A549 (cell line): ENCODE measurements at regions not wholly inside any gene's neighbourhood (a gene's known extent, or its start where the extent isn't known, plus 50 kb on each side); places are given as distances from the start of the nearest gene placed in this dataset.

Experiments
- ATAC-seq, 2 experiments: fragments of 200-7000 bp in 1 of 2; fragments of >200 bp in 1 of 2; cut with Nextera tagmentation in 1 of 2; cut with Tn5 transposase in 1 of 2; 3 replicates each; pipeline versions ENCODE4 v1.8.0 to v1.9.1; 2018 to 2020; ENCODE audit warnings: mild to moderate bottlenecking in 1 of 2, moderate library complexity in 1 of 2
- CTCF ChIA-PET: fragments of 300-600 bp; sonication (Branson Sonifier 250); formaldehyde crosslinking; extraction: SDS; loops from one replicate; lab custom pipeline; 2021; ENCODE audit warnings: antibody characterized with exemption, inconsistent platforms; lab: Yijun Ruan, JAX
- POLR2A ChIA-PET: fragments of 350-600 bp; formaldehyde crosslinking; extraction: SDS; loops from one replicate; lab custom pipeline; 2021; ENCODE audit warnings: antibody characterized with exemption, inconsistent platforms; lab: Yijun Ruan, JAX
- DNase-seq, 2 experiments: peaks; one replicate each; pipeline versions ENCODE4 v3.0.0 to v3.0.0-alpha.2; 2011 to 2016; ENCODE audit warnings: low read depth in 1 of 2, low spot score in 1 of 2
- FAIRE-seq: peaks from 2 replicates; lab custom pipeline; 2011; peaks lifted over from hg19 to GRCh38; lab: Jason Lieb, UNC
- H3K27ac ChIP-seq, 2 experiments: fragments of >200 bp; sonication (Bioruptor Twin); formaldehyde crosslinking; 3 replicates each; pipeline ENCODE4 v1.5.1; 2016 to 2017
- H3K4me1 ChIP-seq: fragments of >200 bp; sonication (Bioruptor Twin); formaldehyde crosslinking; 3 replicates; pipeline ENCODE4 v1.6.1; 2016
- H3K4me2 ChIP-seq: fragments of >200 bp; sonication (Bioruptor Twin); formaldehyde crosslinking; 3 replicates; pipeline ENCODE4 v1.6.1; 2016
- H3K4me3 ChIP-seq: fragments of >200 bp; sonication (Bioruptor Twin); formaldehyde crosslinking; 3 replicates; pipeline ENCODE4 v1.5.1; 2016
- H3K9me3 ChIP-seq: fragments of >200 bp; sonication (Bioruptor Twin); formaldehyde crosslinking; 3 replicates; pipeline ENCODE4 v1.6.1; 2016
- BHLHE40 ChIP-seq: IDR thresholded peaks from 2 replicates; pipeline ENCODE4 v1.6.1; 2012; ENCODE audit warnings: low read depth, low read length, inconsistent platforms
- CBX8 ChIP-seq: fragments of 200-600 bp; sonication (generic); IDR thresholded peaks from 2 replicates; pipeline ENCODE4 v1.6.1; 2016
- CHD2 ChIP-seq: fragments of 150-350 bp; IDR thresholded peaks from 2 replicates; pipeline ENCODE4 v1.6.1; 2014; ENCODE audit warnings: low read length; ENCODE audit not compliant: partially characterized antibody
- CTCF ChIP-seq: fragments of >200 bp; sonication (Bioruptor Twin); formaldehyde crosslinking; IDR thresholded peaks from 3 replicates; pipeline ENCODE4 v1.5.1; 2016
- EHF ChIP-seq: fragments of 250-450 bp; sonication (Bioruptor Pico); IDR thresholded peaks from 2 replicates; pipeline ENCODE4 v1.5.0; 2020; ENCODE audit warnings: mild to moderate bottlenecking
- EP300 ChIP-seq, 2 experiments: fragments of >200 bp; sonication (Bioruptor Twin); formaldehyde crosslinking; IDR thresholded peaks; 2 replicates in 1 of 2; 3 replicates in 1 of 2; pipeline ENCODE4 v1.6.1; 2016 to 2017
- FOSB ChIP-seq: fragments of 250-450 bp; sonication (Bioruptor Pico); IDR thresholded peaks from 2 replicates; pipeline ENCODE4 v1.5.0; 2020; ENCODE audit warnings: mild to moderate bottlenecking, moderate library complexity
- HOXA7 ChIP-seq: fragments of 250-450 bp; sonication (Bioruptor Pico); IDR thresholded peaks from 2 replicates; pipeline ENCODE4 v1.5.0; 2020; ENCODE audit warnings: mild to moderate bottlenecking, moderate library complexity
- JUN ChIP-seq, 2 experiments: fragments of >200 bp; sonication (Bioruptor Twin); formaldehyde crosslinking; IDR thresholded peaks; 2 replicates in 1 of 2; 3 replicates in 1 of 2; pipeline ENCODE4 v1.6.1; 2016 to 2017
- JUNB ChIP-seq: fragments of >200 bp; sonication (Bioruptor Twin); formaldehyde crosslinking; IDR thresholded peaks from 2 replicates; pipeline ENCODE4 v1.6.1; 2016
- MAFK ChIP-seq: fragments of 450-650 bp; IDR thresholded peaks from 2 replicates; pipeline ENCODE4 v1.6.1; 2014; ENCODE audit not compliant: partially characterized antibody
- MYC ChIP-seq: IDR thresholded peaks from 2 replicates; pipeline ENCODE4 v1.6.1; 2012; ENCODE audit warnings: mild to moderate bottlenecking, inconsistent platforms, low read length, improper control_type of control experiment, borderline replicate concordance
- NFE2L2 ChIP-seq: fragments of 150-350 bp; conservative IDR thresholded peaks from 2 replicates; pipeline ENCODE4 v1.6.1; 2014; ENCODE audit warnings: low read length
- NPAS2 ChIP-seq: fragments of 250-450 bp; sonication (Bioruptor Pico); IDR thresholded peaks from 2 replicates; pipeline ENCODE4 v1.8.0; 2022; ENCODE audit warnings: mild to moderate bottlenecking, moderate library complexity, borderline replicate concordance
- PBX3 ChIP-seq: IDR thresholded peaks from 2 replicates; pipeline ENCODE4 v1.6.1; 2012
- POLR2A ChIP-seq: IDR thresholded peaks from 2 replicates; pipeline ENCODE4 v1.6.1; 2012; ENCODE audit warnings: mild to moderate bottlenecking, low read length
- RAD21 ChIP-seq, 2 experiments: fragments of >200 bp in 1 of 2; sonication (Bioruptor Twin) in 1 of 2; formaldehyde crosslinking in 1 of 2; IDR thresholded peaks in 1 of 2; conservative IDR thresholded peaks in 1 of 2; 2 replicates in 1 of 2; 3 replicates in 1 of 2; pipeline ENCODE4 v1.6.1; 2012 to 2018; ENCODE audit warnings: inconsistent platforms in 1 of 2
- RARB ChIP-seq: fragments of 250-450 bp; sonication (Bioruptor Pico); IDR thresholded peaks from 2 replicates; pipeline ENCODE4 v1.8.0; 2021; ENCODE audit warnings: mild to moderate bottlenecking, moderate library complexity
- RNF2 ChIP-seq: fragments of 200-600 bp; sonication (generic); IDR thresholded peaks from 2 replicates; pipeline ENCODE4 v1.6.1; 2016; ENCODE audit warnings: low read depth, mild to moderate bottlenecking, antibody characterized with exemption, moderate library complexity, borderline replicate concordance
- SREBF2 ChIP-seq: fragments of 450-650 bp; IDR thresholded peaks from 2 replicates; pipeline ENCODE4 v1.6.1; 2014; ENCODE audit warnings: mild to moderate bottlenecking, moderate library complexity
- TFCP2L1 ChIP-seq: fragments of 250-450 bp; sonication (Bioruptor Pico); IDR thresholded peaks from 2 replicates; pipeline ENCODE4 v1.5.0; 2021; ENCODE audit warnings: mild to moderate bottlenecking
- USF2 ChIP-seq: fragments of 450-650 bp; IDR thresholded peaks from 2 replicates; pipeline ENCODE4 v1.6.1; 2014; ENCODE audit warnings: antibody characterized with exemption
- ZFP36 ChIP-seq: fragments of 450-650 bp; IDR thresholded peaks from 2 replicates; pipeline ENCODE4 v1.6.1; 2014; ENCODE audit warnings: borderline replicate concordance; ENCODE audit not compliant: partially characterized antibody
- ZNF302 ChIP-seq: fragments of 250-450 bp; sonication (Bioruptor Pico); IDR thresholded peaks from 2 replicates; pipeline ENCODE4 v1.9.0; 2021; ENCODE audit warnings: inconsistent platforms, mild to moderate bottlenecking, moderate library complexity
- WGBS: methylation state at CpG from one replicate; pipeline ENCODE4 v1.1.6; 2017; ENCODE audit errors: missing lambda C conversion rate; 5-methylcytosine and 5-hydroxymethylcytosine counted together

GRCh38 chr1:222202831-222203230 is 345.1 kb downstream of the HHIPL2 start (continued):
- no peak for TF ChIP-seq CTCF
- no peak for TF ChIP-seq CBX8
- no peak for TF ChIP-seq EHF (CRISPR knock-in tag)
- no peak for TF ChIP-seq RNF2
- TF ChIP-seq ZNF302 (CRISPR knock-in tag), result no peak
- TF ChIP-seq HOXA7 (CRISPR knock-in tag), result no peak
- TF ChIP-seq, all 56 proteins: peak for 0

DNA sequence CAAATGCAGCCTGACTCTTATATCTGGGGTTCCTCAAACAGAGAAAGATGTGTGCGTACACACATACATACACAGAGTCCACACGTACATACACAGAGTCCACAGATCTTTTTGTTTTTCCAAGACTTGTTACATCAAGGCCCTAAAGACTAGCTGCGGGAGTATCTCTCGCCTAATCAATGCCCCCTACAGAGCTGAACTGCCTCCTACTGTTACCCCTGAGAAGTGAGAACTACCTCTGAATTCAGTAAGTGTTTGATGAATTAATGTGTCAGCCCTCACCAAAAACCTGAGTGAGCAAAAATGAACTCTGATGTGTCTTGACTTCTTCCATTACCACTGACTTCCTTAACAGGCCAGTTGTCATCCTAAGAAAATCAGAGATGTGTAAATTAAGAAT is 351.2 kb downstream of the HHIPL2 start:
- DNase-seq, result no peak
- no peak overlapping the region for H3K4me3 ChIP-seq
- no peak overlapping the region for H3K27ac ChIP-seq
- no peaks in the 10 kb centered on the region for H3K4me1 ChIP-seq
- no peak for FAIRE-seq
- 0 out of 3 replicates have a peak, but pooled peaks cover 3% of the 10 kb centered on the region for H3K9me3 ChIP-seq
- H3K4me2 ChIP-seq, result no peak overlapping the region
- POLR2A ChIA-PET, result no interaction called here
- 18% methylated on average over 4 of the region's 4 CpGs for WGBS
- TF ChIP-seq RNF2 (no peak), BHLHE40 (no peak), CBX8 (no peak)
- ATAC-seq, result no peak
- CTCF ChIA-PET, result no interaction called here

GRCh38 chr1:222196288-222196687 is 351.6 kb downstream of the HHIPL2 start:
- FAIRE-seq (no peak), ATAC-seq (no peak), DNase-seq (no peak)
- no peak for TF ChIP-seq FOSB (CRISPR knock-in tag)
- TF ChIP-seq CTCF, result no peak
- TF ChIP-seq EP300 (IDR thresholded peaks at IDR 0.05), result no peak
- TF ChIP-seq POLR2A, result no peak
- no peak for TF ChIP-seq RAD21 (conservative IDR thresholded peaks at IDR 0.05 in 1 of 2, IDR thresholded peaks at IDR 0.05 in 1 of 2)
- TF ChIP-seq JUN (IDR thresholded peaks at IDR 0.05), result no peak
- no peak for TF ChIP-seq CHD2
- TF ChIP-seq RARB, result no peak
- TF ChIP-seq NFE2L2, result no peak
- CTCF ChIA-PET, result no interaction called here
- Histone ChIP-seq H3K27ac (no peak overlapping the region), H3K4me1 (no peaks in the 10 kb centered on the region), H3K9me3 (0 out of 3 replicates have a peak, but pooled peaks cover 3% of the 10 kb centered on the region), H3K4me2 (no peak overlapping the region), H3K4me3 (no peak overlapping the region)
- POLR2A ChIA-PET, result no interaction called here

DNA sequence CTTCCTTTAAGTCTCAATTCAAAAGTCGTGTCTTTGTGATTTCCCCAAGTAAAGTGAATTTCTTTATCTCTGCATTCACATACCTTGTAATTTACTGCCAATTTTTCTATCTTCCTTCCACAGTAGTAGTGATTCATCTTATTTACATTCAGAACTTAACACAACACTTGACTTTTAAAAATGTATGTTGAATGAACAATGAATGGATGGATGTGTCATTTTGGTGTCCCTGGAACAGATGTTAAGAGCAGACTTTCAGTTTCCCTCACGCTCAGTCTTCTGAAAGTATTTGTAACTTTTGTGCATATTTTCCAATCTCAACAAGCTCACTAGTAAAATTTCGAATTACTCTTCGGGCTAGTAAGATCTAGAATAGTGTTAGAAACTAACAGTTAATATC is 352.0 kb downstream of the HHIPL2 start:
- Histone ChIP-seq H3K9me3 (0 out of 3 replicates have a peak, but pooled peaks cover 3% of the 10 kb centered on the region), H3K27ac (no peak overlapping the region), H3K4me2 (no peak overlapping the region), H3K4me3 (no peak overlapping the region), H3K4me1 (no peaks in the 10 kb centered on the region)
- TF ChIP-seq TFCP2L1 (CRISPR knock-in tag) (no peak), JUNB (no peak), ZNF302 (CRISPR knock-in tag) (no peak), SREBF2 (no peak), MAFK (no peak), PBX3 (no peak), USF2 (no peak), NPAS2 (CRISPR knock-in tag) (no peak), MYC (no peak), ZFP36 (no peak)
- ATAC-seq (no peak), DNase-seq (no peak), FAIRE-seq (no peak)
- CTCF ChIA-PET, result interaction anchor here (0.9 kb wide), 1 partner anchor 28 kb away, joined by 3 read pairs; no protein-coding TSS in a partner anchor
- WGBS, result 5% methylated on average over 4 of the region's 4 CpGs
- POLR2A ChIA-PET, result no interaction called here
